DMS 273 (cell line): ENCODE measurements at regions not wholly inside any gene's neighbourhood (a gene's known extent, or its start where the extent isn't known, plus 50 kb on each side); places are given as distances from the start of the nearest gene placed in this dataset.
"Not testable (repeated sequence)": the region's sequence is repeated elsewhere in the genome, so short reads cannot be mapped to it uniquely, and the experiment has no call there.

Source experiments
- DNase-seq: peaks from one replicate; lab custom pipeline; 2025; ENCODE audit not compliant: unreplicated experiment; lab: John Stamatoyannopoulos, UW

DNA sequence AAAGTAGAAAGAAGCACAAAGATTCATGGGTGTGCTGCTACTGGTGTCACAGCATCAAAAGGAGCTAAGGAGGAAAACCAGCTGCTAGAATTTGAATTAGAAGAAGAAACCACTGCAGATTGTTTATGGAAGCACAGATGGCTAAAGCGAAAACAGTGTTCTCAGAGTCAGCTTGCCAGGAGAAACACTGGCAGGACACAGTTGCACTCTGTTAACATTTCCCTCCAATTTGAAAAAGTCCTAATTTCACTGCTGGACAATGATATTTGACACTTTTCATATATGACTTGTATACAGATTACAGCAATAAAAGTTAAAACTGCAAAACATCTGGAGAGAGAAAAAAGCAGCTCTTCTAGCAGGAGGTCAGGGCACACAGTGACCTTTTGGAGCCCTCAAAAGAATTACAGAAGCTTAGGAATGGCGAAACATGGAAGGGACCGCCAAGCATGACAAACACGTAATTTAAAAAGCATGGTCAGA lies 314.5 kb downstream of the COL12A1 start:
- no peak for DNase-seq

DNA sequence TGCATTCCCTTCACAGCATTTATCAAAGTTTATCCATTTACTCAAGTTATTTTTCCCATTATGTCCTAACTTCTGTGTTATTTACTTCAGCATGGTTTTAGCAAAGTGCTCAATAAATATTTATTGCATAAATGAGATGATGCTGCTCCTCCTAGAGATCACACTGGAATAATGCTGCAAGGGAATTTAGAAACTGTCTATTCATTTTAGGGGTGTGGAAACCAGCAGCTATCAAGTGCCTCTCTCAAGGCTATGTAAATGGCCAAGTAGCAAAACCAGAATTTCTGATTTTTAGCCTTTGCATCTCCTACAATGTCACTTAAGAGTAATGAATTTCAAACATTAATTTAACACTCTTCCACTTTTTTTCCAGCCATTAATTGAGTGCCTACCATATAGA lies 316.2 kb downstream of the COL12A1 start:
- DNase-seq = no peak

DNA sequence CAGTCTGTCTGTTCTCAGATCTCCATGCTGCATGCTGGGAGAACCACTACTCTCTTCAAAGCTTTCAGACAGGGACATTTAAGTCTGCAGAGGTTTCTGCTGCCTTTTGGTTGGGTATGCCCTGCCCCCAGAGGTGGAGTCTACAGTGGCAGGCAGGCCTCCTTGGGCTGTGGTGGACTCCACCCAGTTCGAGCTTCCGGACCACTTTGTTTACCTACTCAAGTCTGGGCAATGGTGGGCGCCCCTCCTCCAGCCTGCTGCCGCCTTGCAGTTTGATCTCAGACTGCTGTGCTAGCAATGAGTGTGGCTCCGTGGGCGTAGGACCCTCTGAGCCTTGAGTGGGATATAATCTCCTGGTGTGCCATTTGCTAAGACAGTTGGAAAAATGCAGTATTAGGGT lies 317.1 kb downstream of the COL12A1 start:
- not testable (repeated sequence) for DNase-seq

DNA sequence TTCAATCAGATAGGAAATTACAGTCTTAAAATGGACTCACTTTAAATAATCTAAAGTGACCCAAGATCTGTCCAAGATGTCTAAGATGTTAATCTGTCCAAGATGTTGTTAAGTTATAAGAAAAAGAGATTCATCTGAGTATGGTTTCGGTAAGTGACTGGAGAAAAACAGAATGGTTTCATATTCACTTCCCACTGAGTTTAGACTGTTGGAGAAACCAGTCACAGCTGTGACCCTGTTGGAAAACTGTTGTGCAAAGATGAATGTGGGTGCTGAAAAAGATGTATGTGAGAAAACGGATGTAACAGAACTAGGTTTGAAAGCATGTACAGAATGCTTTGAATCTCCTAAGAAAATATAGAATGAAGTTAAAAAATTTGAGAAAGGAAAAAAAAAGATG lies 325.9 kb downstream of the COL12A1 start:
- DNase-seq = no peak

DNA sequence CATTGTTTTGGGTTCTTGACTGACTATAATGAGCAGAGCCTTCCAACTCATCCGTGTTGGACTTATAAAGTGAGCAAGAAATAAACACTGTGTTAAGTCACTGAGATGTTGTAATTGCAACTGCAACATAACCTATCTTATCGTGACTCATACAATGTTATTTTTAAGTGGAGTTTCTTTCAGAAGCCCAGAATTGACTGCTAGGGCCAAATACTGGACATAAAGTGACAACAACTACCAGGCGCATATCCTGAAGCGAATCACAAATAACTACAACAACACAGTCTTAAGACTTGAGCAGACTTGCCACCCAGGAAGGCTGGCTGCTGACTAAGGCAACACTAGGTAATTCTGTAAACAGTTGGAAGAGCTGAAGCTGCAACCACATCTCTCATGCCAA lies 326.6 kb downstream of the COL12A1 start:
- DNase-seq = no peak

DNA sequence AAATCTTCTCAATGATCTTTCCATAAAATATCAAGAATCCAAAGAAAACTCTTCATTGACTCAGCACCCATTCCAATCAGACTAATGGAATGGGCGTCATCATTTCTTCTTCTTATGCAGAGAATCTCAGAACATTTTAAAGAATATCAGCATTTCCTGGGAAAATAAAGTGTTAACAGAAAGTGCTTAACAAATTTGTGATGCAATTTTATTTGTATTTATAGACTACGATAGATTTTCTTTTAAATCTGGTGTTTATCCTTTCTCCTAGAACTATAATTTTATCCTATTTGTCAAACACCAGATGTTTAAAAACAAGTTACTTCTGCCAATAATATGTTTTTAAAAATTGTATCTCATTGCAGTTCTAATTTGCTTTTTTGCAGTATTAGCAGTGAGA lies 330.7 kb downstream of the COL12A1 start:
- no peak for DNase-seq

DNA sequence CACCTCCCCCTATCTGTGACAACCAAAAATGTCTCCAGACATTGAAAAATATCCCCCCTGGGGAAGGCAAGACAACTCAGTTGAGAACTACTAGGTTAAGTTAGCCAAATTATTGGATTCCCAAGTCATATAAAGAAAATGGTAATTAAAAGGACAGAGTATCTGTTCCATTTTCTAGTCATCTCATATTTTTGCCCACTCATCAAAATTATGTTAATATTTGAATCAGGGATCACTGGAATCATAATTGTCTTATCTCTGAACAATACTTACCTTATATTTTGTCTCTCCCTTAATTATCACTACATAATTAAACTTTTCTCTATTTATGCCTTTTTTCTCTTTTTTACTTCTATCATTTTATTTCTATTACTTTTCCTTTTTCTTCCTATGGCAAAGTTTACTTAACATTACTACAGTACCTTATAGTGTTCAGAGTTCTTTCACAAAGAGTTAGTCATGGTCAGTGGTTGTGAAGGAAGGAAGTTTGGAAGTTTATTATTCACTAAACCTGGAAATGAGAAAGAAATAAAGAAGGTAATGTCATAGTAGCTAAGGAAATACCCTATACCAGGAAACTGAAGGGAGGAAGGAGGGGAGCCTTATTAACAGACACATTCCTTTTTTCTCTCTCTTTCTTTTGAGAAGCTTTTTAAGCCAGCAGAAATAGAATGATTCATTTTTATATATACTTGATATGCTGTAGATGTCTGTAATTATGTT lies 332.9 kb downstream of the COL12A1 start:
- DNase-seq = no peak

DNA sequence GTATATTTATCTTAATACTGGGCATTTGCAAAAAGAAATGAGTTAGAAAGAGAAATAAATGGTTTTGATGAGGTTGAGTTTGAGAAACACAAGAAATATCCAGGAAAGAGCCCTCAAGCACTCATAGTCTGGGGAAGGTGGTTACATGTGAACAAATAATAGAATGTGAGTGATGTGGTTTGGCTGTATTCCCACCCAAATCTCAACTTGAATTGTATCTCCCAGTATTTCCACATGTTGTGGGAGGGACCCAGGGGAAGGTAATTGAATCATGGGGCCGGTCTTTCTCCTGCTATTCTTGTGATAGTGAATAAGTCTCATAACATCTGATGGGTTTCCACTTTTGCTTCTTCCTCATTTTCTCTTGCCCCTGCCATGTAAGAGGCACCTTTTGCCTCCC lies 334.1 kb downstream of the COL12A1 start:
- no peak for DNase-seq

DNA sequence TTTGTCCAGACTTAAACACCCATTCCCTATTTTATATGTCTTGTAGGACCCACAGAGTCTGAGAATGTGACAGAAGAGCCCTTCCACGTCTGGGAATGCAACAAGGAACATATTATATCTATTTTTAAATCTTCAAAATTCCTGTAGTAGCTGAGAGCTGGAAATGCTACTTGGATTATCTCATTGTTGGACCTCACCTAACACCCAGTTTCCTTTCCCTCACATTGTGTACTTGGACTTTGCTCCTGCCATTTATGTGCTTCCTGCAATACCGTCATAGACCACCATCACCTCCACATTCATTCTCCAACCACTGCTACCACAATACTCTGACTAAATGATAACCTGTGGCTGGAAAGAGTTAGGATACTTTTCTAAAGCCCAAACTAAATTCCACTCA lies 335.4 kb downstream of the COL12A1 start:
- no peak for DNase-seq

DNA sequence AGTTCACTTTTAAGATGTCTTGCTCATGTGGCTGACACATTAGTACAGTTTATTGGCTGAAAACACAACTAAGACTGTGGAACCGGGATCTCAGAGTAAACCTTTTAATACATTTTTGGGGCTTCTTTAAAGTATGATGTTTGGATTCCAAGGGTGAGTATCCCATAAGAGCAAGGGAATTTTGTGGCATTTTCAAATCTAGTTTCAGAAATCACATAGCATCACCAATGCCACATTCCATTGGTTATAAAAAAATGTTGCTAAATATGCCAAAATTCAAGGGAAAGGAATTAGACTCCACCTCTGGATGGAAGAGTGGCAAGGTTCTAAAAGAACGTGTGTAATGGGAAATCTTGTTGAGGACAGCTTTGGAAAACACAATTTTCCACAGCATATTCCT lies 338.6 kb downstream of the COL12A1 start:
- DNase-seq = no peak

DNA sequence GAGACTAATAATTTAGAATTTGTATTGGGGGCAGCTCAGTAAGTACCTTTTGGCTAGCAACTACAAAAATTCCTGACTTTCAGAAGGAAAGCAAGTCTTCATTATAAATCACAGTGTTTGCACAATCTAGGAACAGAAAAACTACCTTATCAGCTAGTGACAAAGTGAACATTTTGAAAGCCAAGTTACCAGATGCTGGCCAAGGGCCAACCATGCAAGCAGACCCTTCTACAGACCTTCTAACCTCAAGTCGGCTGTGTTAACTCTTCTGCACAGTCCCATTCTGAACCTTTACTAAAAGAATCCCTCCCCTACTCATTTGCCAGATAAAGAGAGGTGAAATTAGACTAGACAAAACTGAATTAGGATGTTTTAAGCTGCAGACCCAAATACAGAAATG lies 341.9 kb downstream of the COL12A1 start:
- DNase-seq = no peak

DNA sequence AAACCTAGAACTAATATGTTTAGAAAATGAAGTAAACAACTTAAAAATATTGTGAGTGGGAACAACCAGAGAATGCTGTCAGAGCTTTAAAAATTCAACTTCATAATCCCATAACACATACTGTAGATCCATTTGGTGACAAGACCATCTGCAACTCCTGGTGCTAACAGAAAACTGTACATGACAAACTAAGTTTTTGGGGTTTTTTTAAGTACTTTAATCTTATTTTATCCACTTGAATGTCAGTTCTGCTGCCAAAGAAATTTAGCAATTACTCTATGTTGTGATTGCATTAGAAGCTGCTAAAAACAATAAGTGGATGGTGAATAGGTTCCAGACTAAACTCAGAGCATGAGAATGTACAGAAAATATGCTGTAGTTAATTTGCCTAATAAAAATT lies 345.4 kb downstream of the COL12A1 start:
- no peak for DNase-seq

DNA sequence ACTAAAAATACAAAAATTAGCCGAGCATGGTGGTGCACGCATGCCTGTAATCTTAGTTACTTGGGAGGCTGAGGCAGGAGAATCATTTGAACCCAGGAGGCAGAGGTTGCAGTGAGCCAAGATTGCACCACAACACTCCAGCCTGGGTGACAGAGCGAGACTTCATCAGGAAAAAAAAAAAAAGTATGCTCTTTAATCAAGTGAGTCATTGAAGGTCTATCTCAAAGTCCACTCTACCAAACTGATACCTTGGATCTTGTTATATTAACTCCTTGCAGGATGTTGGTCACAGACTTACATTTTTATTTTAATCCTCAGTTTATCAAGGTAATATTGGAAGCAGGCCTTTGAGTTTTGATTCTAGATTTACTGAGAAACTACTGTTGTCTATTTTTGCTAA lies 348.7 kb downstream of the COL12A1 start:
- no peak for DNase-seq

DNA sequence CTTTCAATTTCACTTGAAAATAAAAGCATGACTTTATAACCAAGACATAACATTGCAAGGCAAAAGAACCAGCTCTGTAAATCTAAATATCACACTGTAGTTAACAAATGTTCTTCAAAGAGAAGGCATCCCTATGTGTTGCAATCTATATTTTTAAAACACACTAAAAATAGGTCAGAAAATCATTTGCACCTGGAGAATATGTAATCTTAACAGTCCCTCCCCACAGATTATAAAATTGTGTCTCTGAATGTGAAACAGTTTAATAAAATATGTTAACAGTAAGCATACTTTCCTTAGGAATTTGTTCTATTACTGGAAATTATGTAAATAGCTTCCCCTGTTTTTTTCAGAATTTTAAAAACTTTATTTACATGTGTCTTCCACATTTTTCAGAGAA lies 351.9 kb downstream of the COL12A1 start:
- DNase-seq = no peak

DNA sequence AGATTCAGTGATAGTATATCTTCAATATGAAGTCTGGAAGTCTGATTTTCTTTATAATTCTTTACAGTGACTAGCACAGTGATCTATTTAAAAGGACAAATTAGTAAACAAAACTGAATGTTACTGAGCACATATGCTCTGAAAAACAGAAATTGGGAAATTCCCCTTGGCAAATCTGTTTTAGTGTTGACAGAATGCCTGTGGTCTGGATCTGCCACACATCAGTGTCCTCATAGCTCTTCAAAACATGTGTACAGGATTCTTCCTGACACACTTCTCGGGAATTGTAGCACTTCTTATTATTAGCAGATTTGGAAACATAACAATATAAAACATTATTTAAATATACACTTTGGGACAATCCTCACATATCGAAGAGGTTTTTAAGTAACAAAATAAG lies 354.3 kb downstream of the COL12A1 start:
- DNase-seq = no peak

DNA sequence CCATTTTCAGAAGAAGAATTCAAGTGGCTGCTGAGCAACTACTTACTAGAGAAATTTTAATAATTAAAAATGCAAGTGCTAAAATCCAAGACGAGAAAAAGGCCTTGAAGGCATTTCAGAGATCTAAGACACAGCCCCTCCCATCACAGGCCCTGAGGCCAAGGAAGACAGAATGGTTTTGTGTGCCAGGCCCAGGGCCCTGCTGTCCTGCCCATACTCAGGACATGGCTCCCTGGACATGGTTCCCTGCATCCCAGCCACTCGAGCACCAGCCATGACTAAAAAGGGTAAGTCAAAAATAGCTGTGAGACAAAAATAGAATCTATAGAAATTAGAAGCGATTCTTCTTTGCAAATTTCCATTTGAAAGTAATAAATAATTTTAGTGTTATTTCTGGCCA lies 364.9 kb downstream of the COL12A1 start:
- DNase-seq = no peak

DNA sequence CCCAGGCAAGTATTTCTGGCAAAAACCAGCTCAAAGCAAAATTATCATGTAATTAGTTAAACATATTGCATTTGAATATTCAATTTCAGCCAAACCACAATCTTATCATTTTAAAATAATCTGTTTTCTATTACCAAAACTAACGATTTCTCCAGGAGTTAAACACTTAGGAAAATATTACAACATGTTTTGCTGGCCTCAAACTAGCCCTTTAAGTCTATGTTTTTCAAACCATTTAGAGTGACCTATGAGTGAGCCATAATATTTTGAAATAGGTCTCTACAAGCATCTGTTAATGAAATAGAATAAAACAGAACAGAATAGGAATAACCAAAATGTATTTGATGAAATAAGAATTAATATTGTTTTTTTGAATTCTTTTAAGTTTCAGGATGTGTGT lies 370.9 kb downstream of the COL12A1 start:
- no peak for DNase-seq

DNA sequence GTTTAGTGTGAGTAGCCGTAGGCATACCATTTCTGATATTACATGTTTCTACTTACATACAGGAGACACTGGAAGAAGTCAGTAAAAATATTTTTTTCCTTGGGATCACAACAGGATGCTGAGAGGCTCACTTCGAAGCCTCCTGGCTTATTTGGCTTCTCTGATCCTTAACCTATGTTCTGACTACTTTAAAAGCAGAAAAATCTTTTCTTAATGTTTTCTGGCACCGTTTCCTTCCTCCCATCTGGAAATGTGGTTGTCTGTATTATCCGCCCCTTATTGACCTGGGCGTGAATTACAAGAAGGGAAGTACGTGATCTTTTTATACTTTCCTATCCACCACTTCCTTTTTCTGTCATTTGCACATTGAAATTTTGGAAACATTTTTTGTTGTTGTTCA lies 379.6 kb downstream of the COL12A1 start:
- DNase-seq = no peak

DNA sequence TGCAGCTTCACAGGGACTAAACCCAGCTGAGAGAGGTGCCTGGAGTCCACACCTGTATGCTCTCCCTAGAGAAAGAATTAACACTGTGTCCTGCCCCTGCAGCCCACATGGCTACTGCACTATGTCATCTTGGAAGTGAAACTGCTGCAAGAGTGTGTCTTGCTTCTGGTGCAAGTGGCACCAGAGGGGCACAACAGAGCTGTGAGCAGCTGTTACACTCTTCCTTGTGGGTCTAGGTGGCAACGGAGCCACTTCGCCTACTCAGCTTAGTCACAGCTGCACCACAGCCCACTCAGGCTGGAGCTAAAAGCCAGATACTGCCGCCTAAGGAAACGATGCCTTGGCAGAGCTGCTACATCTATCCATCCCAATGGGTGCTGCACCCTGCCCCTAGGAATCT lies 391.4 kb downstream of the COL12A1 start:
- DNase-seq = no peak

DNA sequence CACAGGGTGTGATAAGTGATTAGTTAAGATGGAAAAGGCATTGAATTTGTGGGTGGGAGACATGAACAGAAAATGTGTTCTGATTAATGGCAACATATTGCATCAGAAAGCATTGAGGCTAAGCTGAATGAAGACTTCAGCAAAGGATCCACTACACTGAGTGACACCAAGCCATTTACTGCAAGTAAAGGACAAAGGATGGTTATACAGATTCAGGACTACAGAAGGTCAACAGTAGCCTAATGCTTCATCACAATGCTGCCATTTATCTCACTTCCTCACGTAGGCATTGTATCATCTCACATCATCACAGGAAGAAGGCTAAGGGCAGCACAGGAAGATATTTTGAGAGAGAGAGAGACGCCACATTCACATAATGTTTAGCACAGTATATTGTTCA lies 398.2 kb downstream of the COL12A1 start:
- no peak for DNase-seq

DNA sequence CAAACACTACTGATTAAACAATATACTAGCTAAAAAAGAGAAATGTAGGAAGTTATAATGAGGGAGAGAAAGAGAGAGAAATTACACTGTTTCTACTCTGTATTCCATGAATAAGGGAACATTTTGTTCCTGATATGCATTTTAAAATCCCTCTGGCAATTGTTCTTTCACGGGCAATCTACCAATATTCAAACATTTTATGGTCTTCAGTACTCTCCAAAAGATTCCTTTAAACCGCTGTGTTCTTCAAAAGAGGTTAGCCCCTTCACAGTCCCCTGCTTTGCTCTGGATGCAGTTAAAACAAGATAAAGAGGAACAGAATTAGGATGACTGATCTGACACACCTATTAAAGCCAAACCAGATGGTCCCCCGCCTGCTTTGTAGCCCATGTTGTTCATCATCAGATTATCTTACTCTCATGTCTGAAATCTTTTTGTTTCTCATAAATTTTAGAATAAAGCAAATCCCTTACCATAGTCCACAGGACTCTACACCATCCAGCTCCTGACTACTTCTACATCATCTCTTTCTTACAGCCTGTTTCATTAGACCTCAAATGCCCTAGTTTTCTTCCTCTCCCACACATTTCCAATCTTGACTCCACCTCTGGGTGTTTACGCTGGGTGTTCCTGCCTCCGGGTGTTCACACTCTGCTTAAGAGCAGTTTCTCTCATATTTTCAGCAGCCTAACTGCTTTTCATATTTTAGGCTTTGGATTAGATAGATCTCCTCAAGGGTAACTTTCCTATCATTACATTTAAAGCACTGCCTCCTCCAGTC lies 399.7 kb downstream of the COL12A1 start:
- DNase-seq = no peak

DNA sequence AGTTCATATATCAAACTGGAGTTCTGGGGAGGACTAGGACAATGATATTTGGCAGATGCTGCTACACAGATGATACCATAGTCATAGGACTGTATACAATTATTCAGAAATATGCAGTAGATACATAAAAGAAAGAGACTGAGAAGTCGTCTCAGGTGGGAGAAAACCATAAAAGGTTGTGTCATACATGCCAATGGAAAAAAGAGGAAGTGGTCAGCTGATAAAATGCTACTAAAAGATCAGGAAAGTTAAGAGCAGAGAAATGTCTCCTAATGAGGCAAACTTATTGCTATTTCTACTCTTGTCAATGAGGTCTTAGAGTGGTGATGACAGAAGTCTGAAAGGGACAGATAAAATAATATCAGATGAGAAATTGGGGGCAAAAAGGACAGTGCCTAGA lies 407.6 kb downstream of the COL12A1 start:
- DNase-seq = no peak

DNA sequence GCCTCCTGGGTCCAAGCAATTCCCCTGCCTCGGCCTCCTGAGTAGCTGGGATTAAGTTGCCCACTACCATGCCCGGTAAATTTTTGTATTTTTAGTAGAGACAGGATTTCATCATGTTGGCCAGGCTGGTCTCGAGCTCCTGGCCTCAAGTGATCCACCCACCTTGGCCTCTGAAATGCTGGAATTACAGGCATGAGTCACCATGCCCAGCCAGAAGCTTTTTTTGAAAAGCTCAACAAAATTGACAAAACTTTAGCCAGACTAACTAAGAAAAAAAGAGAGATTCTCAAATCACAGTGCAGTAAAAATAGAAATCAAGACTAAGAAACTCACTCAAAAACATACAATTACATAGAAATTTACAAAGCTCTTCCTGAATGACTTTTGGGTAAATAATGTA lies 420.6 kb downstream of the COL12A1 start:
- no peak for DNase-seq
